ENCODE measurements at regions not wholly inside any gene's neighbourhood (a gene's known extent, or its start where the extent isn't known, plus 50 kb on each side); places are given as distances from the start of the nearest gene placed in this dataset.

- 52 to 54% (median 54%) methylated on average over 3 of the region's 3 CpGs for WGBS, 3 donors
- Histone ChIP-seq H3K4me1 (ENCODE audit: insufficient read depth) (no peaks in the 10 kb centered on the region), H3K9me3 (no peaks in the 10 kb centered on the region), H3K27ac (no peak overlapping the region), H3K36me3 (no peaks in the 10 kb centered on the region), H3K27me3 (no peaks in the 10 kb centered on the region), H3K4me3 (no peak overlapping the region)
- intact Hi-C loops (cut with DNase I) = no loop called here
- no peak for DNase-seq
- no peak for TF ChIP-seq CTCF (IDR thresholded peaks at IDR 0.05)
- no peak for TF ChIP-seq POLR2A (IDR thresholded peaks at IDR 0.05)
- no peak for TF ChIP-seq EP300 (IDR thresholded peaks at IDR 0.05)
Observed at GRCh38 chr20:24275946-24276705, 193.3 kb upstream of the SYNDIG1 start.

- intact Hi-C loops (cut with DNase I) = no loop called here
- TF ChIP-seq EP300 (IDR thresholded peaks at IDR 0.05) = no peak
- no peak for TF ChIP-seq POLR2A (IDR thresholded peaks at IDR 0.05)
- no peak for TF ChIP-seq CTCF (IDR thresholded peaks at IDR 0.05)
- no peak overlapping the region for H3K4me3 ChIP-seq
- H3K27ac ChIP-seq = no peak overlapping the region
- no peaks in the 10 kb centered on the region for H3K4me1 ChIP-seq (ENCODE audit: insufficient read depth)
- no peaks in the 10 kb centered on the region for H3K27me3 ChIP-seq
- H3K9me3 ChIP-seq = no peaks in the 10 kb centered on the region
- H3K36me3 ChIP-seq = no peaks in the 10 kb centered on the region
- DNase-seq = no peak
Observed at GRCh38 chr20:24273251-24273650, 196.2 kb upstream of the SYNDIG1 start.

- DNase-seq = no peak
- WGBS, 3 donors = 46 to 60% (median 59%) methylated on average over 3 of the region's 3 CpGs
- TF ChIP-seq CTCF (IDR thresholded peaks at IDR 0.05) (no peak), POLR2A (IDR thresholded peaks at IDR 0.05) (no peak), EP300 (IDR thresholded peaks at IDR 0.05) (no peak)
- Histone ChIP-seq H3K4me3 (no peak overlapping the region), H3K27ac (no peak overlapping the region), H3K27me3 (no peaks in the 10 kb centered on the region), H3K4me1 (ENCODE audit: insufficient read depth) (no peaks in the 10 kb centered on the region), H3K36me3 (no peaks in the 10 kb centered on the region), H3K9me3 (no peaks in the 10 kb centered on the region)
- intact Hi-C loops (cut with DNase I) = no loop called here
Observed at GRCh38 chr20:24261351-24261750, 208.1 kb upstream of the SYNDIG1 start.

GRCh38 chr20:24257171-24257570, 212.3 kb upstream of the SYNDIG1 start:
- DNase-seq = no peak
- H3K27me3 ChIP-seq = no peaks in the 10 kb centered on the region
- intact Hi-C loops (cut with DNase I) = no loop called here
- WGBS, 3 donors = 94 to 97% (median 97%) methylated on average over 3 of the region's 3 CpGs
- H3K4me3 ChIP-seq = no peak overlapping the region
- no peaks in the 10 kb centered on the region for H3K9me3 ChIP-seq
- no peaks in the 10 kb centered on the region for H3K4me1 ChIP-seq (ENCODE audit: insufficient read depth)
- TF ChIP-seq POLR2A (IDR thresholded peaks at IDR 0.05) = no peak
- no peak for TF ChIP-seq CTCF (IDR thresholded peaks at IDR 0.05)
- no peak for TF ChIP-seq EP300 (IDR thresholded peaks at IDR 0.05)
- H3K36me3 ChIP-seq = no peaks in the 10 kb centered on the region
- H3K27ac ChIP-seq = no peak overlapping the region
